HL-60 (cell line): ENCODE measurements at regions not wholly inside any gene's neighbourhood (a gene's known extent, or its start where the extent isn't known, plus 50 kb on each side); places are given as distances from the start of the nearest gene placed in this dataset.

Experiments
- POLR2AphosphoS5 ChIP-seq: IDR thresholded peaks from 2 replicates; pipeline ENCODE4 v1.6.1; 2012; ENCODE audit warnings: low read depth
- TF ChIP-seq, protein P1 (sequence below): IDR thresholded peaks from one replicate; pipeline ENCODE4 v1.5.1; 2011; ENCODE audit warnings: low read length, control low read depth, inconsistent platforms; ENCODE audit not compliant: insufficient read depth

DNA sequence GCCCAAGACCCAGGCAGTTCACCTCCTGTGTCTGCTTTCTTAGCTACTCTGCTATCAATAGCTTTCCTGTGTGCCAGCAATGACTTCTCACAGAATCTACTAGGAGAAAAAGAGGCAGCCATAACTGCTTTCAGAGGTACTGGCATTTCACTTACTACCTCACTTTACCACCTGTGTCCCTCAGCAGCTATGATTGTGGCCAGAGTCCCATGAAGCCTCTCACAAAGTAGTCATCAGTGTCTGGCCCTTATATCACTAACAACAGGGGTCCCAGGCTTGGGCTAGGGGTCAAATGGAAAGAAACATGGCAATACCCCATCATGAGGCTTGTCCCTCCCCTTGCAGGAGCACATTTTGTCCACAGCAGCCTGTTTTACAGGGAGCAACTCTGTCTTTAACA is 62.7 kb upstream of the EPS8L3 start:
- TF ChIP-seq, protein P1, sequence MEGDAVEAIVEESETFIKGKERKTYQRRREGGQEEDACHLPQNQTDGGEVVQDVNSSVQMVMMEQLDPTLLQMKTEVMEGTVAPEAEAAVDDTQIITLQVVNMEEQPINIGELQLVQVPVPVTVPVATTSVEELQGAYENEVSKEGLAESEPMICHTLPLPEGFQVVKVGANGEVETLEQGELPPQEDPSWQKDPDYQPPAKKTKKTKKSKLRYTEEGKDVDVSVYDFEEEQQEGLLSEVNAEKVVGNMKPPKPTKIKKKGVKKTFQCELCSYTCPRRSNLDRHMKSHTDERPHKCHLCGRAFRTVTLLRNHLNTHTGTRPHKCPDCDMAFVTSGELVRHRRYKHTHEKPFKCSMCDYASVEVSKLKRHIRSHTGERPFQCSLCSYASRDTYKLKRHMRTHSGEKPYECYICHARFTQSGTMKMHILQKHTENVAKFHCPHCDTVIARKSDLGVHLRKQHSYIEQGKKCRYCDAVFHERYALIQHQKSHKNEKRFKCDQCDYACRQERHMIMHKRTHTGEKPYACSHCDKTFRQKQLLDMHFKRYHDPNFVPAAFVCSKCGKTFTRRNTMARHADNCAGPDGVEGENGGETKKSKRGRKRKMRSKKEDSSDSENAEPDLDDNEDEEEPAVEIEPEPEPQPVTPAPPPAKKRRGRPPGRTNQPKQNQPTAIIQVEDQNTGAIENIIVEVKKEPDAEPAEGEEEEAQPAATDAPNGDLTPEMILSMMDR, result no peak
- TF ChIP-seq POLR2AphosphoS5, result no peak
